UCSD-AML1 (cell line): ENCODE measurements at regions not wholly inside any gene's neighbourhood (a gene's known extent, or its start where the extent isn't known, plus 50 kb on each side); places are given as distances from the start of the nearest gene placed in this dataset.

Experiments
- DNase-seq: peaks from one replicate; lab custom pipeline; 2025; ENCODE audit not compliant: unreplicated experiment; lab: John Stamatoyannopoulos, UW

DNA sequence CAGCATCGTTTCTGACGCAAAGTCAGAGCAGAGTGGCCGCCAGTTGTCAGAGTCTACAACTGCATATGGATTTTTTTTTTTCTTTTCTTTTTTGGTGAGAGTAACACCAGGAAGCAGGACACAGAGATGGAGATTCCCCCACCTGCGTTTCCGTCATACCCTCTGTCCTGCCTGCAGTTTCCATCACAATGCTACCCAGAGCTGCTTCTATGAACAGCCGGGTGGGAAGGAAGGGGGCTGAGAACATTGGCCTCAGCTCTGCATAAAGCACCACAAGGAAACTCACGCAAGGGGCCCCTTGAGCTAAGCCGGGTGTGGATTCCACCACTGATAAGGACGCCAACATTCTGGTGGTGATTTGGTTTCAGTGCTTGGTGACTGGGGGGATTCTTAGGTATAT, 183.5 kb upstream of the AFDN start:
- DNase-seq, result no peak

DNA sequence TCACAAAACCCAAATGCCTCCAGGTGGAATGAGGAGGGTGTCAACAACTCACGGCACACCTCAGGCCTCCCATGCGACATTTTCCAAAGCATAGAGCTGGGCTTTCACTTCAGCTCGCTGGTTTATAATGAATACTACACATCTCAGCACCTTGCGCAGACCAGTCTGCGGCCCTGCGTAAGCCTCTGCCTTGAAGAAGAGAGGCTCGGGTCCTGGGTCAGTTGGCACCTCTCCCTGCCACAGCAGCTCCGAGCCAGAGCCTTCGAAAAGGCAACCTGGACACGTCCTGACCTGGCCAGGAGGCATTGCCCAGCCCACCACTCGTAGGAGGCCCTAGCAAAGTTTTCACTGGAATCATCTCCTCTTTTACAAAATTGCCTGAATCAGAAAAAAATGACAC, 183.0 kb upstream of the AFDN start:
- no peak for DNase-seq

DNA sequence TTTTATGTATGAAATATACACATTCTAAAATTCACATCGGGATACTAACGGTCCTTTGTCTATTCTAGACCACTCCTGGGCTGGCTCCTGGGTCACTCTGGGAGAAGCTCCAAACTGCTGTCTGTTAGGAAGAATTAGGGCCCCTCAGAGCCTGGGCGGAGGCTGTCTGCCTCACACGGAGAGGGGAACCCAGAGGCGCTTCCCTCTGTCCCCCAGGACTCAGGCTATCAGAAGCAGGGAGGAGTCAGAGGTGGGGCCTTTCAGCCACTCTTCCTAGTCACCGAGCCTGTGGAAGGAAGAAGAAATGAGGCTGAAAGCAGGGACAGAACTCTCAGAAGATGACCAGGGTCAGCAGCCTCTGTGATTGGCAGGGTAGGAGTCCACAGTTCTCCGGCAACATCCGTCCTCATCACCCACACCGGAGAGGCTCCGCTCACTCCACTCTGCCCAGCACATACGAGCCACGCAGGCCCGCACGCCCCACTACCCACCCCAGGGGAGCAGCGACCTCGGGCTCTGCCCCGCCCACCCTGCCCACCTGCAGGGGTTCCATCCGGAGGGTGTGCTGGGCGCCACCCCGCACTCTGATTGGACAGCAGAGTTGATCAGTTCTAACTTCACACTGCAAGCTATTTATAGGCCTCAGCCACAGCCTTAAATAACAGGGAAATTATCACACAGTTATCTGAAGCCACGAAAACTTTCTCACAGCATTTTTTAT, 182.1 kb upstream of the AFDN start:
- DNase-seq, result no peak

DNA sequence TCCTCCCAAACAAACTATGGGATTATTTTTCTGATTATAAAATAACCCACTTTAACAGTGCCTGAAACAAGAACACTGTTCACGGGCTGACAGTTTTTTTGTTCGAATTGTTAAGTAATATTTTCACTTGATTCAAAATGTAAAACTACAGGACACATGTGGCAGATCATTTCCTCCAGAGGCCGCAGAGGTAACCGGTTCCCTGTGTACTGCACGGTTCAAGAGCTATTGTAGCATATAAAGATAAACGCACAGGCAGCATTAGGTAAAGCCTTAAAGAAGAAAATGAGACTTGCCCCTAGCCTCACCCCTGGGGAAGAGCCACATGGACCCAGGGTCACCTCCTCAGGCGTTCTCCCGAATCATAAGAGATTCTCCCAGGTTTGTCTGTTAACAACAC, 181.3 kb upstream of the AFDN start:
- DNase-seq, result no peak

DNA sequence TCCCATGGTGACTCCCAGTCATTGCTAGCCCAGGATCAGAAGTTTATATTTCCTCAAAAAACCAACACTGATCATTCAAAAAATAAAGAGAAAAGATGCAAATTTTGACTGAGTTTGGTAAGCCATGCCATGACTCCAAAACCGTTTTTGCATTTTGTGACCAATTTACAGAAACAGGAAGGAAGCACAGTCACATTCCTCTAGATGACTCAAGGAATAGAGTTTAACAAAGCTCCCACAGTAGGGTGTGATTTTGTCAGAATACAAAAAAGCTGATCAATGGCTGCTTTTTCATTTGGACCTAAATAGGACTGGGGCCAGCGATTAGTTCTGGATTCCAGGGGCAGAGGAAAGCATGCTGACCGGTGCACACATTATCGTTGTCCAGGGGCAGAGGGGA, 179.4 kb upstream of the AFDN start:
- DNase-seq, result no peak

DNA sequence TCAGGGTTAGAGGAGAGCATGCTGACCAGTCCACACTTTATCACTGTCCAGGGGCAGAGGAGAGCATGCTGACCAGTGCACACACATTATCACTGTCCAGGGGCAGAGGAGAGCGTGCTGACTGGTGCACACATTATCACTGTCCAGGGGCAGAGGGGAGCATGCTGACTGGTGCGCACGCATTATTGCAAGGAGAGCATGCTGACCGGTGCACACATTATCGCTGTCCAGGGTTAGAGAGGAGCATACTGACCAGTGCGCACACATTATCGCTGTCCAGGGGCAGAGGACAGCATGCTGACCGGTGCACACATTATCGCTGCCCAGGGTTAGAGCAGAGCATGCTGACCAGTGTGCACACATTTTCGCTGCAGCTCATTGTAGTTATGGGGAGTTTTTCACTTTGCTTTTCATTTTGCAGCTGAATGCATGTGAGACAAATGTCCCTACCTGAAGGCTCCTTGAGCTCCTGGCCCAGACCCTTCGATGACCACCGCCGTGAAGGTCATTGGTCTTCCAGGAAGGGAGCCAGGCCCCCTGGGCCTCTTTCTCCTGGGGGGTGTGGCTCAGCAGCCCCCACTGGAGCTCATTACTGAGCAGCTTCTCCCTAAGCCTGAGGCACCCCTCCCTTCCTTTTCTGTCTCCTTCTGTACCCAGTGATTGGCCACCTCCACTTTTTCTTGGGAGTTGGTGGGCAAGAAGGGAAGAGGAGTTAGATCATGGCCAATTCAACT, 178.8 kb upstream of the AFDN start:
- DNase-seq, result no peak

DNA sequence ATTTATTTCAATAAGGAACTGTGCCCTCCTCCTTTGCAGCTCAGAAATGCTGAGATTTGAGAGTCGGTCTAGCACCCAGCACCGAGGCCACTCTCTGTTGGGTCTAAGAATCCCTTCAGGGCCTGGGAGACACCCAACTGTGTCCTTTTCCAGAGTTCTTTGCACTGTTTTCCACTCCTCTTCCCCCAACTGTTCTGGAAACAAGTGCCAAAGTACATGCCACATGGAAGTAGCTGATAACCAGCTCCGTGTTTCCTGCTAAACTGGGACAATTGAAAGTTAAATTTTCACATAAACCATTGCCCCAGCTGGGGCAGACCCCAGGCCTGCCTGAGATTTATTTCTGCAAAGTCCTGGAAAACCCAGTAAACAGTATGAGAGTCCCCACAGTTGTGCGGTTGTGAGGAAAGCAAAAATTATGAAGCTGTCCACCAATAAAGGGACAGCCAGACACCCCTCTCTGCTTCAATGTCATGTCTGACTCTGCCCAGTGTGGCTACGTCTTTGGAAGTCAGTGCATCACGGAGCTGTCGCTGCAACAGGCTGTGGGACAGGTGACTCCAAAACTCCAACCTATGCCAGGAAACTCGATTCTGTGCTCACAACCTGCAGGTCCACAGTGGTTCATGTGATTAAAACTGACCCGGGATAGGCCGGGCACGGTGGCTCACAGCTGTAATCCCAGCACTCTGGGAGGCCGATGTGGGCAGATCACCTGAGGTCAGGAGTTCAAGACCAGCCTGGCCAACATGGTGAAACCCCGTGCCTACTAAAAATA, 178.0 kb upstream of the AFDN start:
- DNase-seq, result no peak

DNA sequence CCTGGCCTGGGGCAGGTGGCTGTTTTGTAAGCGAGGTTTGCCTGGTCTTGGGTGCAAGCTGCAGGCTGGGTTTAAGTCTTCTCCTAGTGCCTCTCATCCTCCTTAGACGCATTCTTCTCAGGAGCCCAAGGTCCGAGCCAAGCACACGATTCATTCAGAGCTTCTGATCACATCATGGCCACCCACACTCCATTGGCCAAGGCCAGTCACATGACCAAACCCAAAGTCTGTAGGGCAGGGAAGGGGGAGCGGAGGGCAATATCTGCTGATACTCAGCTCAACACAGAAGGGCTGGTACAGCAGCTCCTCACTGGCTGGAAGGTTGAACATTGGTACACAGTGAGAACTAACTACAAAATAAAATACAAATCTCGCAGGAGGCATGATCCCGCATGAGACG, 177.2 kb upstream of the AFDN start:
- DNase-seq, result no peak

DNA sequence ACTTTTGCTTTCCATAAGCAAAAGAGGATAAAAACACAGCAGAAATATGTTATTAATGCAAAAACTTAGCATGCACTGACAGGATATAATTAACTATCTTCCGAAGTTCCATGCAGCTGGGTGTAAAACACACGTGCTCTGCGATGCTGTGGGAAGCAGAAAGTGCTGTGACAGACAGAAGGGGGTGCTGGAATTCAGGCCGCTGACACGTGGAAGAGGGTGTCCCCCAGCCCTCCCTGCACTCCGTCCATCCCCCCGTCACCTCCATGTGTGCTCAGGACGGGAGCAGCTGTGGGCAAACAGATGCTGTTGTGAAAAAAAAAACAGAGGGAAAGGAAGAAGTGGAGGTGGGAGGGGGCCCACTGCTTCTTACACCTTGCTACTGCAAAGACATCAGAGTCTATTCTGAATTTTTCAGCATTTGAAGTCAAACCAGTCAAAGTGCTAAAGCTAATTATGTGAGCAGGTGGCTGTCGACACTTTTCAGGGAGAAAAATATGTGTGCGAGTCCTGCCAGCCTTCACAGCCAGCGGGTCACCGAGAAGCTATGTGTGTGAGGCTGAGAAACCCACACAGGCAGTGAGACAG, 175.9 kb upstream of the AFDN start:
- DNase-seq, result no peak

DNA sequence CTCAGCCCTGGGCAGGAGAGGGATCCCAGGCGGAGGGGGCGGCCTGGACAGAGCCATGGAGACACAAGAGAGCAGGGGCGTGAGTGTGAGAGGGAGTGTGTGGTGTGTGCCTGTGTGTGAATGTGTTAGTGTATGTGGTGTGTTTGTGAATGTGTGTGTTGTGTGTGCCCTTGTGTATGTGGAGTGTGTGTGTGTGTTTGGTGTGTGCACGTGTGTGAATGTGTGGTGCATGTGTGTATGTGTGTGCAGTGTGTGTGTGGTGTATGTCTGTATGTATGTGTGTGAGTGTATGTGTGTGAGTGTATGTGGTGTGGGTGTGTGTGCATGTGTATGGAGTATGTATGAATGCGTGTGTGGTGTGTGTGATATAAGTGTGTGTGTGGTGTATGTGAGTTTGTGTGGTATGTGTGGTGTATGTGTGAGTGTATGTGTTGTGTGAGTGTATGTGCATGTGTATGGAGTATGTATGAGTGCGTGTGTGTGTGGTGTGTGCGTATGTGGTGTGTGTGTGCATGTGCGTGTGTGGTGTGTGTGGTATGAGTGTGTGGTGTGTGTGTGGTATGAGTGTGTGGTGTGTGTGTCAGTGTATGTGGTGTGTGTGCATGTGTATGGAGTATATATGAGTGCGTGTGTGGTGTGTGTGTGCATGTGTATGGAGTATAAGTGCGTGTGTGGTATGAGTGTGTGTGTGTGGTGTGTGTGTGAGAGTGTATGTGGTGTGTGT, 175.2 kb upstream of the AFDN start:
- DNase-seq, result no peak

DNA sequence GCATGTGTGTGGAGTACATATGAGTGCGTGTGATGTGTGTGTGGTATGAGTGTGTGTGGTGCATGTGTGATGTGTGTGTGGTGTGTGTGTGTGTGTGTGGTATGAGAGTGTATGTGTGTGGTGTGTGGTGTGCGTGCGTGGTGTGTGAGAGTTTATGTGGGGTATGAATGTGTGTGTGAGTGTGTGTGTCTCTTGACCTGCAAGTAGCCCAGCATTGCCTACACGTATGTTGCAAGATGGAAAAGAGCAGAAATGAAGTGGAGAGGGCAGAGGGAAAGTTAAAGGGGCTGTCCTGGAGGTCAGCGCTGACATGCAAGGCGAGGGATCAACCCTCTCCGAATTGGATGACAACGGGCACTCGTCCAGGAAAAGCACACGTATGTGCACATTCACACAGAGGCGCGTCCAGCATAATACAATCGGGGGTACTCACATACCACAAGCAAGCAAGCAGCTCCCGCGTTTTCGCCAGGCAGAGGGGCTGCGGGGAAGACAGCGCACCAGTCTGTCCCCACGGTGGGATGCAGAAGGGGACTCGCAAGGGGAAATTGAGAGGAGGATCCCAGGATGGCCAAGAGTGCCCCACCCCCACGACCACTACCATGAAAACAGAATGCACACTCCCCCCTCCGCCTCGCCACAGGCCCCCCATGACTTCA, 174.5 kb upstream of the AFDN start:
- no peak for DNase-seq

DNA sequence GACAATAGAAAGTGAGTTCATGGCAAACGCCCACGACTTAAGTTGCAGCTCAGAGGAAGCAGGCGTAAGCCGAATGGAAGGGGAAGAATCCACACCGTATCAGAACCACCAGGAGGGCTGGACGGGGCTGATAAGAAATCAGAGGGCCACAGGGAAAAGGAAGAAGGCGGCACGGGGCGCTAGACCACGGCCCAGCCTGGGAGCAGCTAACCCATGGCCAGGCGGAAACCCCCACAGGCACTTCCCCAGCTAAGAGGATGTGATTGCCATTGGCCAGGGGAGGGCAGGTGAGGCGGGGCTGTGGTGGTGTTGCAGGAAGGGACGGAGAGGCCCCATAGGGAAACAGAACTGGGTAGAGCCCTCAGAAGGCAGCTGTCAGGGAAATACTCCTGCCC, 174.0 kb upstream of the AFDN start:
- DNase-seq, result peak; percentile 87

DNA sequence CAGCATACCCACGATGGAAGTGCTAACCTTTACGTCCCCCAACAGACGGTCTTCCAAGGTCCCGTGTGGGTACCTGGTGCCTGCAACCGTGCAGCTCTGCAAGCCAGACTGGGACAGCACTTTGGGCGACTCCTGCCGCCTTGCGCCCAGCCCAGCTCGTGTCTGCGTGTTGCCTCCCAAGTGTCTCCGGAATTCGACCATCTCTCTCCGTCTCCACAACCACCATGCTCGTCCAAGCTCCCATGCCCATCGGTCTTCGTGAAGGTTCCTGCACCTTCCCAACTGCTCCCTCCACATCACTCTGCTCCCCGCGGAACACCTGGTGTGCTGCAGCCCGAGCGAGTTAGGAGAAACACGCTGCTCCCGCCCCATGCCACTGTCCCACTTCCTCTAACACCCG, 173.2 kb upstream of the AFDN start:
- DNase-seq, result no peak

DNA sequence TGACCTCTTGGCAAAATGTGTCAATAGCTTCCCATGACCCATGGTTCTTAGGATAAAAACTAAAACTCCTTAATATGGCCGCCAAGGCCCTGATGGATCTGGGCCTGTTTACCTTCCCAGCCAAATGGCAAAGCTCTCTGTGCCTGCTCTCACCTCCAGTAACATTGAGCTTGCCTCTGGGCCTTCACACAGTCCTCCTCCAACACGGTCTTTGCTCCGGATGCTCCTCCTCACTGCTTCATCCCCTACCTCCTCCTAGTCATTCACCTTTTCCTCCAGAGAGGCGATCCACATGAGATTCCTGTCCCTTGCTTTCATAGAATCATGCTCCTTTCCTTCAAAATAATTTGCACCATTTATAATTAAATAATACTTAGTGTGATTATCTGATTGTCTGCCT, 172.3 kb upstream of the AFDN start:
- DNase-seq, result no peak

DNA sequence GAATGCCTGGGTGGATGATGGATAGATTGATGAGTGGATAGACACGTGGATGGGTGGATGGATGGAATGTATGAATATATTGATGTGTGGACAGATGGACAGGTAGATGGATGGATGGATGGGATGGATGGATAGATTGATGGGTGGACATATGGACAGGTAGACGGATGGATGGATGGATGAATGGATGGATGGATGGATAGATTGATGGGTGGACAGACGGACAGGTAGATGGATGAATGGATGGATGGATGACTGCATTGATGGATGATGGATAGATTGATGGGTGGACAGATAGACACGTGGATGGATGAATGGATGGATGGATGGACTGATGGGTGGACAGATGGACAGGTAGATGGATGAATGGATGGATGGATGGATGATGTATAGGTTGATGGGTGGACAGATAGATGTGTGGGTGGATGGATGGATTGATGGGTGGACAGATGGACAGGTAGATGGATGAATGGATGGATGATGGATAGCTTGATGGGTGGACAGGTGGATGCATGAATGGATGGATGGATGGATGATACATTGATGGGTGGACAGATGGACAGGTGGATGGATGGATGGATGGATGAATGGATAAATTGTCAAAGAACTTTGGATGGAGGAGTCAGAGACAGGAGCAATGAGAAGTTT, 171.4 kb upstream of the AFDN start:
- no peak for DNase-seq

DNA sequence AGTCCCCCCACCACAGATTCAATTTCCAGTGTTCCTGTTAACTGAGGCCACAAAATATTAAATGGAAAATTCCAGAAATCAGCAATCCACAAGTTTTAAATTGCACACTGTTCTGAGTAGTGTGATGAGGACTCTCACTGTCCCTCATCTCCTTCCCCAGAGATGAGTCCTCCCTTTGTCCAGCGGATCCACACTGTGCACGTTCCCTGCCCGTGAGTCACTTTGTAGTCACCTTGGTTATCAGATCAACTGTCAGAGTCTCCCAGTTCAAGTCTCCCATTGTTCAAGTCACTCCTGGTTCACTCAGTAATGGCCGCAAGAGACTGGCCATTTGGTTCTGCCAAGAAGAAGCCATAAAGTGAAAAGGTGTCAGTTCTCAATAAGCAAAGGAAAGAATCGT, 168.6 kb upstream of the AFDN start:
- DNase-seq, result no peak

DNA sequence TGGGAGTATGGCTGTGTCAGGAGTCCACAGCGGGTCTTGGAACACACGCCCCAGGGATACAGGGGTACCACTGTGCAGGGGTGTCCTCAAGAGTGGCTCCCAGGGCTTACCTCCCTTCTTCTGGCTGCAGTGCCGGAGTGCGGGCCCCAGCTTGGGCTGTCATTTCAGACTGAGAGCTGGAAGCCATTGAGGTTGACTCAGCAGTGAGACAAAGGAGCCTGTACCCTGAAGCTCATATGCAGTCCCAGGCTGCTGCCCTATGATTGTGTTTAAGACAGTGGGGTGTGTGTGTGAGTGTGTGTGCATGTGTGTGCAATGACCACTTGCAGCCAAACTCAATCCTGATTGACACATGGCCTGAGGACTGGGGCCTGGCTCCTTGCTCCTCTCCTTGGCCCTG, 167.7 kb upstream of the AFDN start:
- DNase-seq, result no peak

DNA sequence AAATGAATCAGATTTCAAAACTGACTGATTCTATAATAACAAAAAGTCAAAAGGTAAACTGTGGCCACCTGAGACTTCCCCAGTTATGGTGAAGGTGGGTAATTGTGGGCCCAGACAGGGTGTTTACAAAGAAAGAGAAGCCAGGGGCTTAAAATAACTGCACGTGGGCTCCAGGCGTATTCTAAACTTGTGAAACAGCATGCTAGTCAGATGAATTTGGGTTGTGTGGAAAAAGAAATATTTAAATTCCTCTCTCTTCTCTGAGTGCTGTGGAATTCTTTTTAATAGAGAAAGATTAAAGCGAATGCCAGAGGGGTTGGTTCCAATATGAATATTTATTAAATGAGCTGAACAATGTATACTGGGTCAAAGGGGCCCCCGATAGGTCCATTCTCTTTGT, 166.3 kb upstream of the AFDN start:
- no peak for DNase-seq

DNA sequence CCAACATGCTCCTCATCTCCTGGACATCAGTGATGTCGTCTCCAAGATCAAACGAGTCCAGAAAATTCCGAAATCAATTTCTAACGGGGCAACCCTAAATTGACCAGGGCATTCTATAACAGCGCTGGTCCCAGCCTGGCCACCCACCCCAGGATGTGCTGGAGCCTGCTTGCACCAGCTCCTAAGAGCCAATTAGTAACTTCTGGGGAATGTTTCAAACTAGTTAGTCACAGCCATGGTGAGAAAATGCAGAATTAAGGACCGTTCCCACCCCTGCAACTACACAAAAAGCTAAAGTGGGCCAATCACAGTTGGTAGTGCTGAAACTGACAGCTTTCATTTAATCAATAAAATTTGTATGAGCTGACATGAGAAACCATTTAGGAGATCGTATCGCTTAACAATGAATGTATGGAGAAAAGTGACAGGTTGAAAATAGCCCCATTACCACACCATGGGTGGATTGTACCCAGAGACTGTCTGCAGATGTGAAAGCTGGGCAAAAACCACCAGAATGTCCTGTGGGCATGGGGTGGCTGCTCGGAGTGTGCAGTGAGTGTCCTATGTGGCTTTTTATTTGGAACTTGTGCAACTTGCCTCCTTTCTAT, 165.7 kb upstream of the AFDN start:
- DNase-seq, result no peak

DNA sequence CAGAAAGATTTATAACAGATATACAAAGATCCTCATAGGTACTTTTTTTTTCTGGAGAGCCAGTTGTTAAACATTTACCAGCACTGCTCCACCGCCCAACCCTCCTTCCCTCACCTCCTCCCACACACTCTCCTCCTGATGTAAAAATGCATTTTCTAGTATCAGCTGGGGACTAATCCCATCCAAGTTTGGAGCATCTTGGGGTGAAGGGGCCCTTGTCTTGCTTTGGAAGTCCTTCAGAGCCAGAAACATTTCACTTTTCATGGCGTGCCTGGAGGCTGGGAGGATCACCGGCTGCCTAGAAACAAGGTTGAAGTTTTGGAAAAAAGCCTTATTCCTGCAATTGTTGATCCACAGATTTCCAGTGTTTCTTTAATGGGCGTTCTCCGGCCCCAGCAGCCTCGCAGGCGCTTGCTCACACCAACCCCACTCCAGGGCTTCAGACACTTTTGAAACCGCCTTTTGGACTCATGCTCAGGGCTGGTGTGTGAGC, 165.1 kb upstream of the AFDN start:
- DNase-seq, result no peak
